Smooth muscle cell (in vitro differentiated cells): ENCODE measurements at regions not wholly inside any gene's neighbourhood (a gene's known extent, or its start where the extent isn't known, plus 50 kb on each side); places are given as distances from the start of the nearest gene placed in this dataset.
A peak's percentile ranks its signal among the peaks of the same experiment; 100 is the strongest.
"Not testable (repeated sequence)": the region's sequence is repeated elsewhere in the genome, so short reads cannot be mapped to it uniquely, and the experiment has no call there.

ENCODE experiments used
- DNase-seq: peaks from one replicate; lab custom pipeline; 2025; ENCODE audit not compliant: unreplicated experiment; lab: John Stamatoyannopoulos, UW
- H2AFZ ChIP-seq: fragments of 200-600 bp; sonication (generic); 2 replicates; pipeline ENCODE4 v1.6.0; 2016; ENCODE audit warnings: antibody characterized with exemption, low read depth, mild to moderate bottlenecking
- H3F3A ChIP-seq: fragments of 200-600 bp; sonication (generic); 2 replicates; pipeline ENCODE4 v1.6.0; 2017; ENCODE audit warnings: antibody characterized with exemption, low read depth
- H3K27ac ChIP-seq: fragments of 200-600 bp; sonication (generic); 2 replicates; pipeline ENCODE4 v1.5.1; 2016; ENCODE audit warnings: low read depth, mild to moderate bottlenecking
- H3K27me3 ChIP-seq: fragments of 200-600 bp; sonication (generic); 2 replicates; pipeline ENCODE4 v1.6.1; 2016; ENCODE audit warnings: low read depth, mild to moderate bottlenecking
- H3K36me3 ChIP-seq: fragments of 200-600 bp; sonication (generic); 2 replicates; pipeline ENCODE4 v1.5.1; 2016; ENCODE audit warnings: low read depth
- H3K4me1 ChIP-seq: fragments of 200-600 bp; sonication (generic); 2 replicates; pipeline ENCODE4 v1.5.1; 2016; ENCODE audit warnings: low read depth
- H3K4me2 ChIP-seq: fragments of 200-600 bp; sonication (generic); 2 replicates; pipeline ENCODE4 v1.6.0; 2016; ENCODE audit warnings: mild to moderate bottlenecking
- H3K4me3 ChIP-seq: fragments of 200-600 bp; sonication (generic); 2 replicates; pipeline ENCODE4 v1.5.1; 2016; ENCODE audit warnings: mild to moderate bottlenecking
- H3K79me2 ChIP-seq: fragments of 200-600 bp; sonication (generic); 2 replicates; pipeline ENCODE4 v1.6.0; 2016; ENCODE audit warnings: low read depth, mild to moderate bottlenecking
- H3K9ac ChIP-seq: fragments of 200-600 bp; sonication (generic); 2 replicates; pipeline ENCODE4 v1.6.0; 2016; ENCODE audit warnings: low read depth
- H3K9me3 ChIP-seq: fragments of 200-600 bp; sonication (generic); replicated peaks from 2 replicates; pipeline ENCODE4 v1.5.1; 2016; ENCODE audit warnings: low read depth
- H4K20me1 ChIP-seq: fragments of 200-600 bp; sonication (generic); 2 replicates; pipeline ENCODE4 v1.6.0; 2016; ENCODE audit warnings: low read depth
- WGBS: methylation state at CpG from one replicate; pipeline ENCODE4 v1.1.7; 2016; ENCODE audit warnings: low lambda C conversion rate; 5-methylcytosine and 5-hydroxymethylcytosine counted together
- TF ChIP-seq, protein P1 (sequence below): fragments of 200-600 bp; sonication (generic); IDR thresholded peaks from 2 replicates; pipeline ENCODE4 v1.5.1; 2017; ENCODE audit warnings: borderline replicate concordance, mild to moderate bottlenecking, antibody characterized with exemption; ENCODE audit not compliant: insufficient read depth, poor library complexity, severe bottlenecking

- H3K4me1 ChIP-seq, H3K9ac ChIP-seq, H3K9me3 ChIP-seq, H3K27me3 ChIP-seq, H3F3A ChIP-seq, H3K36me3 ChIP-seq, H3K4me3 ChIP-seq, H2AFZ ChIP-seq, H3K27ac ChIP-seq, H3K4me2 ChIP-seq, H3K79me2 ChIP-seq, H4K20me1 ChIP-seq, DNase-seq: not testable (repeated sequence)
- WGBS = 28% methylated on average over 13 of the region's 13 CpGs
- TF ChIP-seq, protein P1, sequence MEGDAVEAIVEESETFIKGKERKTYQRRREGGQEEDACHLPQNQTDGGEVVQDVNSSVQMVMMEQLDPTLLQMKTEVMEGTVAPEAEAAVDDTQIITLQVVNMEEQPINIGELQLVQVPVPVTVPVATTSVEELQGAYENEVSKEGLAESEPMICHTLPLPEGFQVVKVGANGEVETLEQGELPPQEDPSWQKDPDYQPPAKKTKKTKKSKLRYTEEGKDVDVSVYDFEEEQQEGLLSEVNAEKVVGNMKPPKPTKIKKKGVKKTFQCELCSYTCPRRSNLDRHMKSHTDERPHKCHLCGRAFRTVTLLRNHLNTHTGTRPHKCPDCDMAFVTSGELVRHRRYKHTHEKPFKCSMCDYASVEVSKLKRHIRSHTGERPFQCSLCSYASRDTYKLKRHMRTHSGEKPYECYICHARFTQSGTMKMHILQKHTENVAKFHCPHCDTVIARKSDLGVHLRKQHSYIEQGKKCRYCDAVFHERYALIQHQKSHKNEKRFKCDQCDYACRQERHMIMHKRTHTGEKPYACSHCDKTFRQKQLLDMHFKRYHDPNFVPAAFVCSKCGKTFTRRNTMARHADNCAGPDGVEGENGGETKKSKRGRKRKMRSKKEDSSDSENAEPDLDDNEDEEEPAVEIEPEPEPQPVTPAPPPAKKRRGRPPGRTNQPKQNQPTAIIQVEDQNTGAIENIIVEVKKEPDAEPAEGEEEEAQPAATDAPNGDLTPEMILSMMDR = peak; percentile 21
Measured at GRCh38 chr16:29094729-29095624, 110.1 kb downstream of the LAT start.

DNA sequence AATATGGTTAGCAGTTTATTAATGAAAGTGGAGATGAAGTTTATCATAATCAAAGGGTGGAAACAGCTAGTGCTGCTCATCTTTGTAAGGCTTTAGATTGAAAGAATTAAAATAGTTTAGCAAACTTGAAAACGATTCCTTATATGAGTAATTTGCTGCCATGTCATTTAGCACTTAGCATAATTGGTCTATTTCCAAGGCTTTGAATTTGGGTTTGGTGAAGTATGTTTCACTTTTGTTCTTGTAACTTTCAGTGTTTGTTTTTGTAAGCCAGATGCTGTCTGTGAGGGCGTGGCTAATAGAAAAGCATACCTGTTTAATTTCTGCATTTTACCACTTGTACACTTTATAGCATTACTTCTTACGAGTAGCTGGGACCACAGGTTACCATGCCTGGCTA, 109.5 kb downstream of the LAT start:
- not testable (repeated sequence) for H3F3A ChIP-seq, H3K4me3 ChIP-seq, H3K36me3 ChIP-seq, DNase-seq, H3K27me3 ChIP-seq, H3K9ac ChIP-seq, H2AFZ ChIP-seq, H3K79me2 ChIP-seq, H3K9me3 ChIP-seq, H3K4me1 ChIP-seq, H4K20me1 ChIP-seq, H3K4me2 ChIP-seq, H3K27ac ChIP-seq
- WGBS = 61% methylated on average over 3 of the region's 3 CpGs

- not testable (repeated sequence) for H3K27ac ChIP-seq, H3K27me3 ChIP-seq, H3K36me3 ChIP-seq, H3K4me2 ChIP-seq, H3K9me3 ChIP-seq, H3K4me1 ChIP-seq, DNase-seq, H3F3A ChIP-seq, H4K20me1 ChIP-seq, H3K4me3 ChIP-seq, H2AFZ ChIP-seq, H3K9ac ChIP-seq, H3K79me2 ChIP-seq
Measured at GRCh38 chr16:29089679-29090078, 104.8 kb downstream of the LAT start.

- H4K20me1 ChIP-seq, H3K27me3 ChIP-seq, H3K9me3 ChIP-seq, H3K79me2 ChIP-seq, H3K4me1 ChIP-seq, H3F3A ChIP-seq, H3K9ac ChIP-seq, H3K27ac ChIP-seq, H2AFZ ChIP-seq, H3K4me3 ChIP-seq, DNase-seq, H3K36me3 ChIP-seq, H3K4me2 ChIP-seq: not testable (repeated sequence)
- WGBS = 90% methylated on average over 4 of the region's 4 CpGs
Measured at GRCh38 chr16:29087673-29088072, 102.8 kb downstream of the LAT start.

DNA sequence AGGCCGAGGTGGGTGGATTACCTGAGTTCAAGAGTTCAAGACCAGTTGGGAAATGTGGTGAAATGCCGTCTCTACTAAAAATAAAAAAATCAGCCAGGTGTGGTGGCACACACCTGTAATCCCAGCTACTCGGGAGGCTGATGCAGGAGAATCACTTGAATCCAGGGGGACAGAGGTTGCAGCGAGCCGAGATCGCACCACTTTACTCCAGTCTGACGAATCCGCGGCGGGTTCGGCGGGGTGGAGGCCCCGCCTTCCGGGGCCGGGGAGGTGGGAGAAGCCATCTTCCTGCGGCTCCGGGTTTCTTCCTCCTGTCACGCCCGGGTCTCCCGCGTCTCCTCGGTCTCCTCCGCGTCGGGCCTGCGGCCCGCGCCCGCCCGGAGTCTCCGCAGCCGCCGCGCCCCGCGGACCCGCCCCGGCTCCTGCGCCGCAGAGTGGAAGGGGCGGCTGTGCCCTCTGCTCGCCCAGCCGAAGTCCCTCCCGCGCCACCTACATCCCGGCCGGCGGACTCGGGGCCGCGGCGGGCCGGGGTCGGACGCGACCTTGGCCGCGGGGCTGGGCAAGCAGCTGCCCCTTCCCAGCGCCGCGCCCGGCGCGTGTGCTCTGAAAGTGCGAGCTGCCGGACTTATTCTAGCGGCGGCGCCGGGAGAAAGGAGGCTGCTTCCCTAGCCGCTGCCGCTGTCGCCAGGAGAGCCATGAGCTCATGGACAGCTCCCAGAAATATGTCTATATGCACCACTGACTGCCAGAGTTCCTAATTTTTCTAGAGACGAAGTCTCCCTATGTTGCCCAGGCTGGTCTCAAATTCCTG, 97.2 kb downstream of the LAT start:
- H4K20me1 ChIP-seq, DNase-seq, H2AFZ ChIP-seq, H3K79me2 ChIP-seq, H3K9me3 ChIP-seq, H3K4me1 ChIP-seq, H3K36me3 ChIP-seq, H3K27ac ChIP-seq, H3F3A ChIP-seq, H3K27me3 ChIP-seq, H3K9ac ChIP-seq: not testable (repeated sequence)
- peak overlapping the region; percentile 41 for H3K4me3 ChIP-seq
- H3K4me2 ChIP-seq = peak overlapping the region; percentile 85
- 20% methylated on average over 11 of the region's 74 CpGs for WGBS

DNA sequence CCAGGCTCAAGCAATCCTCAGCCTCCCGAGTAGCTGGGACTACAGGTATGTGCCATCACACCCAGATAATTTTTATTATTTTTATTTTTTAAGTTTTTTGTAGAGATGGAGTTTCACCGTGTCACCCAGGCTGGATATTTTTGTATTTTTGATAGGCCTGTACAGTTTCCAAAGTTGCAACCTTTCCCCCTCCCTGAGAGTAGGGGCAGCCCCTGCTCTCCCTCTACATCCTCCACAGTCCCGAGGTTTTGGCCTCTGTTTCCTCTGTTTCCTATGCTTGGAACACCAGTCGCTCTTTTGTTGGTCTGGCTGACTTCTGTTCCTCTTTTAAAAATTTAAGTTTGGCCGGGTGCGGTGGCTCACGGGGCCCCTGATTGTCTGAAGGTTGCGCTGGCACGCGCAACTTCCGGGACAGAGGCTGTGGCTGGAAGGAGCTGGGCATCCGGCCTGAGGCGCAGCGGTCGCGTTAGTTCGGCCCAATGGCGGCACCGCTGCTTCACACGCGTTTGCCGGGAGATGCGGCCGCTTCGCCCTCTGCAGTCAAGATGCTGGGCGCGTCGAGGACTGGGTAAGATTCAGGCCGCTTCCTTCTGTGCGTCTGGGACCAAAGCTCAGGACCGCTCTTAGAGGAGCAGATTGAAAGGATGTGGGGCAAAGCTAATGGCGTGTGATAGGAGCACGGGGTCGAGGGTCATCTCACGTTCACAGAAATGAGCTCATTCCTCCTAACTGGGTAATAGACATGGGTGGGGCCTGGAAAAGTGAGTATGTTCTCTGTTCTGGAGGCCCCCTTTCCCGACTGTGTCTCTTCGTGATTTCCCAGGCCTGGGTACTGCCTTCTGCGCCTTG, 89.9 kb downstream of the LAT start:
- not testable (repeated sequence) for H3K27me3 ChIP-seq, H3K9me3 ChIP-seq, H3F3A ChIP-seq, H3K79me2 ChIP-seq, H3K36me3 ChIP-seq, H3K4me1 ChIP-seq, H2AFZ ChIP-seq, H3K27ac ChIP-seq, DNase-seq, H4K20me1 ChIP-seq, H3K9ac ChIP-seq, H3K4me2 ChIP-seq
- H3K4me3 ChIP-seq = peak overlapping the region; percentile 35
- WGBS = 63% methylated on average over 38 of the region's 38 CpGs

DNA sequence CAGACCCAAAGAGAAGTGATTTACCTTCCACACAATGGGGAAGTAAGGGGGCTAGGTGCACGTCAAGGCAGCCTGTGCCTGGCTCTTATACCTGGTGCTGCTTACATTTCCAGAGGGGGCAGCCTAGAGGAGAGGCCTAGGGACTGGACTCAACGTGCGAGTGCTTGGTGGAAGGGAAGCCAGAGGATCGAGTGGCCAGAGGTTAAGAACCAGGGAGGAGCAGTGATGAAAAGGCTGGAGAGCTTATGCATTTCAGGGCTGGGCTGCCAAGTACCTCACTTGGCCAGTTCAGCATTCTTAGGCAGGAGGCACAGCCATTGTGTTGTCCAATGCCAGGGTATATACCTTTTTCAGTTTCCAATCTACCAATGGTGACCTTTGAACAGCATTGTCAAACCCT, 77.4 kb downstream of the LAT start:
- DNase-seq, H4K20me1 ChIP-seq, H3K4me1 ChIP-seq, H3K9me3 ChIP-seq, H3K27me3 ChIP-seq, H3K27ac ChIP-seq, H2AFZ ChIP-seq, H3K36me3 ChIP-seq, H3F3A ChIP-seq, H3K4me2 ChIP-seq, H3K79me2 ChIP-seq, H3K9ac ChIP-seq, H3K4me3 ChIP-seq: not testable (repeated sequence)
- no CpG with 5 or more reads among the region's 4 CpGs for WGBS
